ENCODE measurements at regions not wholly inside any gene's neighbourhood (a gene's known extent, or its start where the extent isn't known, plus 50 kb on each side); places are given as distances from the start of the nearest gene placed in this dataset.
A peak's percentile ranks its signal among the peaks of the same experiment; 100 is the strongest.

- H3K9me3 Mint-ChIP-seq (ENCODE audit: unreplicated experiment) = no peaks in the 10 kb centered on the region
- H3K4me3 Mint-ChIP-seq (ENCODE audit: unreplicated experiment) = no peak overlapping the region
- no TSS peak for BruUV-seq (replicated peaks)
- H3K27me3 Mint-ChIP-seq (ENCODE audit: insufficient read depth, unreplicated experiment) = peaks cover 61% of the 10 kb centered on the region
- H3K4me1 Mint-ChIP-seq (ENCODE audit: insufficient read depth, unreplicated experiment) = no peaks in the 10 kb centered on the region
- H3K27ac Mint-ChIP-seq (ENCODE audit: low read depth, unreplicated experiment) = no peak overlapping the region
- H3K36me3 Mint-ChIP-seq (ENCODE audit: insufficient read depth, unreplicated experiment) = no peaks in the 10 kb centered on the region
- DNase-seq (ENCODE audit: unreplicated experiment) = no peak
- POLR2A ChIA-PET = no interaction called here
- CTCF ChIA-PET = interaction anchor here (0.9 kb wide), 1 partner anchor 38 kb away, joined by 3 read pairs; no protein-coding TSS in a partner anchor
- intact Hi-C loops (cut with micrococcal nuclease) = no loop called here
- no peak for TF ChIP-seq CTCF (IDR thresholded peaks at IDR 0.05; ENCODE audit: unreplicated experiment)
Observed at GRCh38 chr2:211049321-211050018, 493.1 kb downstream of the CPS1 start.

GRCh38 chr2:211055438-211055837 is 499.0 kb downstream of the CPS1 start:
- no TSS peak for BruUV-seq (replicated peaks)
- CTCF ChIA-PET = no interaction called here
- Mint-ChIP-seq H3K4me1 (ENCODE audit: insufficient read depth, unreplicated experiment) (no peaks in the 10 kb centered on the region), H3K9me3 (ENCODE audit: unreplicated experiment) (no peaks in the 10 kb centered on the region), H3K27ac (ENCODE audit: low read depth, unreplicated experiment) (no peak overlapping the region), H3K4me3 (ENCODE audit: unreplicated experiment) (no peak overlapping the region), H3K27me3 (ENCODE audit: insufficient read depth, unreplicated experiment) (peaks cover 51% of the 10 kb centered on the region), H3K36me3 (ENCODE audit: insufficient read depth, unreplicated experiment) (no peaks in the 10 kb centered on the region)
- POLR2A ChIA-PET = no interaction called here
- intact Hi-C loops (cut with micrococcal nuclease) = no loop called here
- TF ChIP-seq CTCF (IDR thresholded peaks at IDR 0.05; ENCODE audit: unreplicated experiment) = peak; percentile 34
- DNase-seq (ENCODE audit: unreplicated experiment) = peak; percentile 21

GRCh38 chr2:211061612-211062296 is 505.4 kb downstream of the CPS1 start:
- POLR2A ChIA-PET = no interaction called here

GRCh38 chr2:211062297-211062612 is 505.9 kb downstream of the CPS1 start:
- DNase-seq (ENCODE audit: unreplicated experiment) = no peak
- Mint-ChIP-seq H3K4me3 (ENCODE audit: unreplicated experiment) (no peak overlapping the region), H3K9me3 (ENCODE audit: unreplicated experiment) (no peaks in the 10 kb centered on the region), H3K4me1 (ENCODE audit: insufficient read depth, unreplicated experiment) (no peaks in the 10 kb centered on the region), H3K36me3 (ENCODE audit: insufficient read depth, unreplicated experiment) (no peaks in the 10 kb centered on the region), H3K27me3 (ENCODE audit: insufficient read depth, unreplicated experiment) (peaks cover 88% of the 10 kb centered on the region), H3K27ac (ENCODE audit: low read depth, unreplicated experiment) (no peak overlapping the region)
- TF ChIP-seq CTCF (IDR thresholded peaks at IDR 0.05; ENCODE audit: unreplicated experiment) = no peak
- CTCF ChIA-PET = no interaction called here
- intact Hi-C loops (cut with micrococcal nuclease) = no loop called here
- POLR2A ChIA-PET = no interaction called here
- BruUV-seq (replicated peaks) = no TSS peak

More at GRCh38 chr2:211061612-211062296, 505.4 kb downstream of the CPS1 start:
- Mint-ChIP-seq H3K27me3 (ENCODE audit: insufficient read depth, unreplicated experiment) (peaks cover 88% of the 10 kb centered on the region), H3K4me3 (ENCODE audit: unreplicated experiment) (no peak overlapping the region), H3K4me1 (ENCODE audit: insufficient read depth, unreplicated experiment) (no peaks in the 10 kb centered on the region), H3K36me3 (ENCODE audit: insufficient read depth, unreplicated experiment) (no peaks in the 10 kb centered on the region), H3K27ac (ENCODE audit: low read depth, unreplicated experiment) (no peak overlapping the region), H3K9me3 (ENCODE audit: unreplicated experiment) (no peaks in the 10 kb centered on the region)
- CTCF ChIA-PET = interaction anchor here (0.5 kb wide), 1 partner anchor 32 kb away, joined by 3 read pairs; no protein-coding TSS in a partner anchor
- BruUV-seq (replicated peaks) = no TSS peak
- intact Hi-C loops (cut with micrococcal nuclease) = no loop called here
- DNase-seq (ENCODE audit: unreplicated experiment) = no peak
- no peak for TF ChIP-seq CTCF (IDR thresholded peaks at IDR 0.05; ENCODE audit: unreplicated experiment)

All from MCF 10A (cell line).